PC-9 (cell line): ENCODE measurements at regions not wholly inside any gene's neighbourhood (a gene's known extent, or its start where the extent isn't known, plus 50 kb on each side); places are given as distances from the start of the nearest gene placed in this dataset.
"Not testable (repeated sequence)": the region's sequence is repeated elsewhere in the genome, so short reads cannot be mapped to it uniquely, and the experiment has no call there.

Experiments used
- BruUV-seq: library from RNA; stranded (reverse); fragments of 400-500 nt; replicated peaks from 2 replicates; lab custom pipeline; 2021; lab: Mats Ljungman, UMichigan
- CTCF ChIA-PET: fragments of 300-600 bp; sonication (Branson Sonifier 250); formaldehyde crosslinking; loops from one replicate; lab custom pipeline; 2022; ENCODE audit warnings: antibody characterized with exemption; lab: Charles Lee
- POLR2A ChIA-PET: fragments of 300-600 bp; sonication (Branson Sonifier 250); formaldehyde crosslinking; loops from one replicate; lab custom pipeline; 2022; ENCODE audit warnings: antibody characterized with exemption; ENCODE audit not compliant: unreplicated experiment; lab: Charles Lee
- DNase-seq, 2 experiments: peaks; one replicate each; pipeline versions ENCODE4 v3.0.0 to v3.0.0-alpha.2; 2015 to 2022; ENCODE audit warnings: mixed read lengths in 1 of 2
- H2AFZ ChIP-seq: fragments of 200-600 bp; sonication (generic); 2 replicates; pipeline ENCODE4 v1.8.1; 2017; ENCODE audit warnings: antibody characterized with exemption
- H3F3A ChIP-seq: fragments of 200-600 bp; sonication (generic); 2 replicates; pipeline ENCODE4 v1.8.1; 2017; ENCODE audit warnings: antibody characterized with exemption, mild to moderate bottlenecking, low read depth; ENCODE audit not compliant: insufficient read depth
- H3K27ac ChIP-seq: fragments of 200-600 bp; sonication (generic); 2 replicates; pipeline ENCODE4 v1.6.1; 2016; ENCODE audit warnings: mixed run types
- H3K27me3 ChIP-seq: fragments of 200-600 bp; sonication (generic); 2 replicates; pipeline ENCODE4 v1.6.1; 2016; ENCODE audit warnings: low read depth, mixed run types; ENCODE audit not compliant: insufficient read depth
- H3K36me3 ChIP-seq: fragments of 200-600 bp; sonication (generic); 2 replicates; pipeline ENCODE4 v1.6.1; 2016; ENCODE audit warnings: low read depth, mixed run types
- H3K4me1 ChIP-seq: fragments of 200-600 bp; sonication (generic); replicated peaks from 2 replicates; pipeline ENCODE4 v1.6.1; 2016; ENCODE audit warnings: mixed run types; ENCODE audit not compliant: insufficient read depth
- H3K4me2 ChIP-seq: fragments of 200-600 bp; sonication (generic); 2 replicates; pipeline ENCODE4 v1.6.1; 2017; ENCODE audit warnings: mixed run types
- H3K4me3 ChIP-seq: fragments of 200-600 bp; sonication (generic); 2 replicates; pipeline ENCODE4 v1.6.1; 2016; ENCODE audit warnings: mixed run types
- H3K79me2 ChIP-seq: fragments of 200-600 bp; sonication (generic); 2 replicates; pipeline ENCODE4 v1.6.1; 2017; ENCODE audit warnings: low read depth, mixed run types
- H3K9me2 ChIP-seq: fragments of 200-600 bp; sonication (generic); 2 replicates; pipeline ENCODE4 v1.8.1; 2017; ENCODE audit warnings: mild to moderate bottlenecking; ENCODE audit not compliant: insufficient read depth
- H3K9me3 ChIP-seq: fragments of 200-600 bp; sonication (generic); 2 replicates; pipeline ENCODE4 v1.8.1; 2016; ENCODE audit warnings: low read depth; ENCODE audit not compliant: insufficient read depth
- H4K20me1 ChIP-seq: fragments of 200-600 bp; sonication (generic); 2 replicates; pipeline ENCODE4 v1.8.1; 2017; ENCODE audit not compliant: insufficient read depth
- EZH2 ChIP-seq: fragments of 200-600 bp; sonication (generic); IDR thresholded peaks from 2 replicates; pipeline ENCODE4 v1.8.0; 2017; ENCODE audit warnings: antibody characterized with exemption, low read depth
- intact Hi-C: fragments of 100-400 bp; cut with micrococcal nuclease; formaldehyde crosslinking; loops from one replicate; pipeline ENCODE4 v1.10.0; 2022; ENCODE audit not compliant: unreplicated experiment
- TF ChIP-seq, protein P1 (sequence below): fragments of 200-600 bp; sonication (generic); conservative IDR thresholded peaks from 2 replicates; pipeline ENCODE4 v1.6.1; 2017; ENCODE audit warnings: mixed run types, antibody characterized with exemption, mild to moderate bottlenecking, moderate library complexity

DNA sequence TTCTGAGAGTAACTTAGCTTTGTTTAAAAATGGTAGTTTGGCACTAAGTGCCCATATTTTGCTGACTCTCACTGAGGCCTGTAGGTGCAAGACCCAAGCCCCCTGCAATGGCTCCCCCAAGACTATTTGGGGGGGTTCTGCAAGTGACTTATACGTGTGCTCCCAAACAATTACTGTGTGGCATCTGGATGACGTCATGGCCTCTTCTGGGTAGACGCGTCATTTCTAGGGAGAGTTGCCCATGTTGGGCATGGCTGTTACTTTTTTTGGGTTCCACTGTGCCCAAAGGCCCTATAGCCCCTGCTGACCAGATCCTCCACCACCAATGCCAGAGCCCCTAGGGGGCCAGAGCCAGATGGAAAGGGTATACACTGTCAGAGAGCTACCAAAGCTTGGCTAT lies 110.3 kb upstream of the MYLIP start:
- Histone ChIP-seq H3K4me3 (no peak overlapping the region), H3F3A (no peaks in the 10 kb centered on the region), H3K27me3 (peaks cover 43% of the 10 kb centered on the region), H4K20me1 (no peaks in the 10 kb centered on the region), H3K36me3 (no peaks in the 10 kb centered on the region), H3K4me2 (no peak overlapping the region), H3K79me2 (no peaks in the 10 kb centered on the region), H2AFZ (no peak overlapping the region), H3K4me1 (no peaks in the 10 kb centered on the region), H3K9me3 (no peaks in the 10 kb centered on the region), H3K9me2 (no peaks in the 10 kb centered on the region), H3K27ac (no peak overlapping the region)
- ChIA-PET CTCF (no interaction called here), POLR2A (no interaction called here)
- no TSS peak for BruUV-seq
- DNase-seq = no peak
- intact Hi-C loops = no loop called here
- TF ChIP-seq, protein P1, sequence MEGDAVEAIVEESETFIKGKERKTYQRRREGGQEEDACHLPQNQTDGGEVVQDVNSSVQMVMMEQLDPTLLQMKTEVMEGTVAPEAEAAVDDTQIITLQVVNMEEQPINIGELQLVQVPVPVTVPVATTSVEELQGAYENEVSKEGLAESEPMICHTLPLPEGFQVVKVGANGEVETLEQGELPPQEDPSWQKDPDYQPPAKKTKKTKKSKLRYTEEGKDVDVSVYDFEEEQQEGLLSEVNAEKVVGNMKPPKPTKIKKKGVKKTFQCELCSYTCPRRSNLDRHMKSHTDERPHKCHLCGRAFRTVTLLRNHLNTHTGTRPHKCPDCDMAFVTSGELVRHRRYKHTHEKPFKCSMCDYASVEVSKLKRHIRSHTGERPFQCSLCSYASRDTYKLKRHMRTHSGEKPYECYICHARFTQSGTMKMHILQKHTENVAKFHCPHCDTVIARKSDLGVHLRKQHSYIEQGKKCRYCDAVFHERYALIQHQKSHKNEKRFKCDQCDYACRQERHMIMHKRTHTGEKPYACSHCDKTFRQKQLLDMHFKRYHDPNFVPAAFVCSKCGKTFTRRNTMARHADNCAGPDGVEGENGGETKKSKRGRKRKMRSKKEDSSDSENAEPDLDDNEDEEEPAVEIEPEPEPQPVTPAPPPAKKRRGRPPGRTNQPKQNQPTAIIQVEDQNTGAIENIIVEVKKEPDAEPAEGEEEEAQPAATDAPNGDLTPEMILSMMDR = no peak
- TF ChIP-seq EZH2 = no peak

DNA sequence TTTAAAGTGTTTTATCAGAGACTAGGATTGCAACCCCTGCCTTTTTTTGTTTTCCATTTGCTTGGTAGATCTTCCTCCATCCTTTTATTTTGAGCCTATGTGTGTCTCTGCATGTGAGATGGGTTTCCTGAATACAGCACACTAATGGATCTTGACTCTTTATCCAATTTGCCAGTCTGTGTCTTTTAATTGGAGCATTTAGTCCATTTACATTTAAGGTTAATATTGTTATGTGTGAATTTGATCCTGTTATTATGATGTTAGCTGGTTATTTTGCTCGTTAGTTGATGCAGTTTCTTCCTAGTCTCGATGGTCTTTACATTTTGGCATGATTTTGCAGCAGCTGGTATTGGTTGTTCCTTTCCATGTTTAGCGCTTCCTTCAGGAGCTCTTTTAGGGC lies 114.6 kb upstream of the MYLIP start:
- H3K4me2 ChIP-seq, DNase-seq, intact Hi-C loops, H3K4me1 ChIP-seq, H3K4me3 ChIP-seq, POLR2A ChIA-PET, H3K79me2 ChIP-seq, CTCF ChIA-PET, H3K9me2 ChIP-seq, H3K9me3 ChIP-seq, BruUV-seq, H2AFZ ChIP-seq, H3K36me3 ChIP-seq, H4K20me1 ChIP-seq, H3F3A ChIP-seq, H3K27ac ChIP-seq: not testable (repeated sequence)
- H3K27me3 ChIP-seq = peaks cover 17% of the 10 kb centered on the region; the same call in 1 of the 2 replicates

DNA sequence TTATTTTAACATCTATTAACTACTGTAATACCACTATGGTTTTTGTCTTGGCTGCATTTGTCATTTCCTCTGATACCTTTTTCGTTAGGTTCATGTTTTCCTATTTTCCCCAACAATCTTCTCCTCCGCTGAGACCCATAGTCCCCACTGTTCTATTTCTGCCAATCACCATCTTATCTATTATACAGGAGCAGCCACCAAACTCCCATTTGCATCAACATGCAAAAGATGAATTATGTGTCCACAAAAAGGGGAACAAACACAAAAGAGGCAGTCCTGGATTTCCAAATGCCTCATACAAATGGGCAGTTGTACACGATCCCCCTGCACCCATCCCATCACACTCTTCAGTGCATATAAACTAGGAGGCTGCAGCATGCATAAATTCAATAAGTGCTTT lies 121.7 kb upstream of the MYLIP start:
- Histone ChIP-seq H3K9me3 (no peaks in the 10 kb centered on the region), H2AFZ (no peak overlapping the region), H3F3A (no peaks in the 10 kb centered on the region), H3K27ac (no peak overlapping the region), H3K79me2 (no peaks in the 10 kb centered on the region), H3K4me3 (no peak overlapping the region), H3K9me2 (no peaks in the 10 kb centered on the region), H3K4me1 (no peaks in the 10 kb centered on the region), H3K36me3 (no peaks in the 10 kb centered on the region), H3K27me3 (peaks cover 55% of the 10 kb centered on the region), H3K4me2 (no peak overlapping the region), H4K20me1 (no peaks in the 10 kb centered on the region)
- BruUV-seq = no TSS peak
- no peak for DNase-seq
- ChIA-PET POLR2A (no interaction called here), CTCF (no interaction called here)
- no peak for TF ChIP-seq EZH2
- TF ChIP-seq, protein P1 = no peak
- intact Hi-C loops = no loop called here

DNA sequence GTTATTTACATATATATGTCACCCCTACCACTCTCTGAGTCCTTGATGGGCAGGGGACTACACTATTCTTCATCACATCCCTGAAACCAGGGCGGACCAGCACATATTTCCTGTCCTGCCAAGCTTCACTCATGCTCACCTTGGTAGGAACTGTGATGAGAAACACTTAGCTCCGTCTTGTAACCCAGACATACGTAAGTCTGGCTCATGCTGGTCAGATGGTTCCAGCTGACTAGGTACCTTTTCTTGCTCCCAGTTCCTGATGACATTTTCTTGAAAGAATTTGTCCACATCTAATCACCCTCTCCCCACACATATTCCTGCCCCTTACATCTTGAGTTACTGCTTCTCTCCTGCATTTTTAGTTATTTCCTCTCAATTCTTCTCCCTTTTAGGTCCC lies 122.2 kb upstream of the MYLIP start:
- TF ChIP-seq, protein P1 = no peak
- TF ChIP-seq EZH2 = no peak
- Histone ChIP-seq H3K4me1 (no peaks in the 10 kb centered on the region), H2AFZ (no peak overlapping the region), H3K27me3 (peaks cover 60% of the 10 kb centered on the region), H3K27ac (no peak overlapping the region), H3K9me3 (no peaks in the 10 kb centered on the region), H3K4me2 (no peak overlapping the region), H3K9me2 (no peaks in the 10 kb centered on the region), H4K20me1 (no peaks in the 10 kb centered on the region), H3K36me3 (no peaks in the 10 kb centered on the region), H3F3A (no peaks in the 10 kb centered on the region), H3K79me2 (no peaks in the 10 kb centered on the region), H3K4me3 (no peak overlapping the region)
- DNase-seq = no peak
- no TSS peak for BruUV-seq
- intact Hi-C loops = no loop called here
- POLR2A ChIA-PET = no interaction called here
- CTCF ChIA-PET = no interaction called here
